ENCODE measurements at regions not wholly inside any gene's neighbourhood (a gene's known extent, or its start where the extent isn't known, plus 50 kb on each side); places are given as distances from the start of the nearest gene placed in this dataset.

- POLR2A ChIA-PET, result no interaction called here
- CTCF ChIA-PET, result no interaction called here
- H3K4me3 ChIP-seq (ENCODE audit: low read depth, low read length), result no peak overlapping the region
- DNase-seq (ENCODE audit: low read depth, low spot score), result no peak
- TF ChIP-seq, protein P1, sequence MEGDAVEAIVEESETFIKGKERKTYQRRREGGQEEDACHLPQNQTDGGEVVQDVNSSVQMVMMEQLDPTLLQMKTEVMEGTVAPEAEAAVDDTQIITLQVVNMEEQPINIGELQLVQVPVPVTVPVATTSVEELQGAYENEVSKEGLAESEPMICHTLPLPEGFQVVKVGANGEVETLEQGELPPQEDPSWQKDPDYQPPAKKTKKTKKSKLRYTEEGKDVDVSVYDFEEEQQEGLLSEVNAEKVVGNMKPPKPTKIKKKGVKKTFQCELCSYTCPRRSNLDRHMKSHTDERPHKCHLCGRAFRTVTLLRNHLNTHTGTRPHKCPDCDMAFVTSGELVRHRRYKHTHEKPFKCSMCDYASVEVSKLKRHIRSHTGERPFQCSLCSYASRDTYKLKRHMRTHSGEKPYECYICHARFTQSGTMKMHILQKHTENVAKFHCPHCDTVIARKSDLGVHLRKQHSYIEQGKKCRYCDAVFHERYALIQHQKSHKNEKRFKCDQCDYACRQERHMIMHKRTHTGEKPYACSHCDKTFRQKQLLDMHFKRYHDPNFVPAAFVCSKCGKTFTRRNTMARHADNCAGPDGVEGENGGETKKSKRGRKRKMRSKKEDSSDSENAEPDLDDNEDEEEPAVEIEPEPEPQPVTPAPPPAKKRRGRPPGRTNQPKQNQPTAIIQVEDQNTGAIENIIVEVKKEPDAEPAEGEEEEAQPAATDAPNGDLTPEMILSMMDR (IDR thresholded peaks at IDR 0.05; ENCODE audit: insufficient read depth, low read length, missing control alignments), result no peak
These were observed 191.0 kb downstream of the DICER1 start for GRCh38 chr14:94966344-94966743.

DNA sequence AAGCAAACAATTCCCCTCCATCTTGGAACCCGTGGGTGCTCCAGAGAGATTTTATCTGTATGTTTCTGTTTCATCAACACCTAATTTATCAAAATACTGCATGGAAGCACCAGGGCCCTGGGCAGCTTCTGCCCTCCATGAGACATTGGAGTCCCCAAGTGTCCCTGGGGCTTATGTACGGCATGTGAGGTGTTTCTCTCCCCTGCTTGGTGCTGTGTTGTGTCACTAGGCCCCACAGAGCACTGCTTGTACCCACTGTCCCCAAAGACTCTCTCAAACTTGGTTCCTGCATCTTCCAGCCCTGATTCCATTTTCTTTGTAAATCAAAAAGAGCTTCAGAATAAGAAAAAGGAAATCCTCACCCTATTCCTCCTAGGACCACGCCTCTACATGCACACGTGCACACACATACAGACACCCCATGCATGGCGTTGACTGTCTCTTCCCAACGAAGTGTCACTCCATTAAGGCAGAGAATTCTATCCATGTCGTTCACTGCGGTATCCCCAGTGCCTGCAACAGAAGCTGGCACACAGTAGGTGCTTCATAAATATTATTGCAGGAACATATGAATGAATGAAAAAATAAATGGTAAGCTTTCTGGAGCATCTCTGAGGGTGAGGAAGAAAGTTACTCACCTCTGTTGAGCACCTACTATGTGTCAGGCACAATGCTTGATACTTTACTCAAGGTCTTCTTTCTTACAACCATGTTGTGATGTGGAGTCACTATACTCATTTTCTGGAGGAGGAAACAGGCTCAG, 191.6 kb downstream of the DICER1 start:
- no peak overlapping the region for H3K4me3 ChIP-seq (ENCODE audit: low read depth, low read length)
- ChIA-PET CTCF (no interaction called here), POLR2A (no interaction called here)
- TF ChIP-seq, protein P1 (IDR thresholded peaks at IDR 0.05; ENCODE audit: insufficient read depth, low read length, missing control alignments), result no peak
- no peak for DNase-seq (ENCODE audit: low read depth, low spot score)

DNA sequence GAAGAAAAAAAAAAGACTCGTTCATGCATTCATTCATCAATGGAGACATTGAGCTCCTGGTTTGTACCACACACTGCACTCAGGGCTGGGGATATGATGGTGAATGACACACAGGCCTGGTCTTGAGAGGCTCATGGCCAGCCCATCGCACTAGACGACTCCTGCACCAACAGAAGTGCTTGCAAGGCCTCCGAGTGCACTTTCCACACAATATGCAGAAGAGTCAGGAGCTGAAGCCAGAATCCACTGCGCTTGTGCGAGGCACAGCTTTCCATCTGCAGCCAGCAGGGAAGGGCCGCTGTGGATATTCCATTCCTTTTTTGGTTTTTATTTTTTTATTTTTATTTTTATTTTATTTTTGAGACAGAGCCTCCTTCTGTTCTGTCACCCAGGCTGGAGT, 192.4 kb downstream of the DICER1 start:
- CTCF ChIA-PET, result no interaction called here
- TF ChIP-seq, protein P1 (IDR thresholded peaks at IDR 0.05; ENCODE audit: insufficient read depth, low read length, missing control alignments), result no peak

GRCh38 chr14:94964181-94964580, 193.1 kb downstream of the DICER1 start:
- POLR2A ChIA-PET, result no interaction called here

More for the DNA sequence above, 192.4 kb downstream of the DICER1 start:
- POLR2A ChIA-PET, result no interaction called here
- DNase-seq (ENCODE audit: low read depth, low spot score), result no peak
- H3K4me3 ChIP-seq (ENCODE audit: low read depth, low read length), result no peak overlapping the region

GRCh38 chr14:94963051-94963450, 193.1 kb upstream of the GSC start:
- CTCF ChIA-PET, result no interaction called here
- no peak for DNase-seq (ENCODE audit: low read depth, low spot score)
- POLR2A ChIA-PET, result no interaction called here

More at GRCh38 chr14:94964181-94964580, 193.1 kb downstream of the DICER1 start:
- TF ChIP-seq, protein P1 (IDR thresholded peaks at IDR 0.05; ENCODE audit: insufficient read depth, low read length, missing control alignments), result no peak
- no peak overlapping the region for H3K4me3 ChIP-seq (ENCODE audit: low read depth, low read length)
- CTCF ChIA-PET, result no interaction called here
- no peak for DNase-seq (ENCODE audit: low read depth, low spot score)

GRCh38 chr14:94962166-94962575, 192.3 kb upstream of the GSC start:
- TF ChIP-seq, protein P1 (IDR thresholded peaks at IDR 0.05; ENCODE audit: insufficient read depth, low read length, missing control alignments), result no peak
- H3K4me3 ChIP-seq (ENCODE audit: low read depth, low read length), result no peak overlapping the region
- DNase-seq (ENCODE audit: low read depth, low spot score), result no peak
- ChIA-PET CTCF (no interaction called here), POLR2A (no interaction called here)

More at GRCh38 chr14:94963051-94963450, 193.1 kb upstream of the GSC start:
- TF ChIP-seq, protein P1 (IDR thresholded peaks at IDR 0.05; ENCODE audit: insufficient read depth, low read length, missing control alignments), result no peak
- H3K4me3 ChIP-seq (ENCODE audit: low read depth, low read length), result no peak overlapping the region
